ENCODE measurements at regions not wholly inside any gene's neighbourhood (a gene's known extent, or its start where the extent isn't known, plus 50 kb on each side); places are given as distances from the start of the nearest gene placed in this dataset.

DNA sequence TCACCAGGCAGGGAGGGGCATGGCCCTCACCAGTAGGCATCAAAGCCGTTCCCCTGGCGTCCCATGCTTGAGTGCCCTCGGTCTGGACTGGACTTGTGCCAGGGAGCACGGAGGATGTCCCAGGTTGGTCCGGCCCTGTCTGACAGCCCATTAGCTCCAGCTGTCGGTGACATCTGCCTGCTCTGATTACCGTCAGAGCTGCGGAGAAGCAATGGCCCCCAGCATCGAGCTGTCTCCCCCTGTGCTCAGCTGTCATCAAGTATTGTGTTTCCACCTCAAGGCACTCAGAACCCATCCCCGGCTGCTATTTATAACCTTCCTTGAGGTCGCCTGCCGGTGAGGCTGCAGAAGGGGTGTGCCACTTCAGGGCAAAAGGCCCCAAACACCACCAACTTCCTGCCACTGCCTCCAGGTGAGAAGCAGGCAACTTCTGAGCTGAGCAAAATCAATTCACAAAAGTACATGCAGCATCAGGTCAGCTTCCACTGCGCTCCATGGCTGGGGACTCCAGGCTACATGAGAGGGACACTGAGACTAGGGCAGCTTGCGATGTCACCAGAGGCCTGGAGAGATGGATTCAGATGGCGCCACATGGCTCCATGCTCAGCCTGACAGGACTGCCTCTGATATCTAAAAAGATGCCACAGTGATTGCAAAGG lies 142.7 kb downstream of the C5orf15 start:
- H3K27ac ChIP-seq: no peak overlapping the region; a peak in 1 of 22 replicates
- TF ChIP-seq Cebpa-rat (IDR thresholded peaks at IDR 0.05): no peak
- peaks cover 43 to 100% (median 92%) of the 10 kb centered on the region in 10 experiments for H3K4me1 ChIP-seq
- H3K4me2 ChIP-seq: peak overlapping the region; percentile 44 to 98 (median 81)
- H3K9me3 ChIP-seq (replicated peaks in 1 of 11): no peaks in the 10 kb centered on the region
- no peak overlapping the region; a peak in 1 of 22 replicates for H3K9ac ChIP-seq
- no peaks in the 10 kb centered on the region for H4K20me1 ChIP-seq
- no peaks in the 10 kb centered on the region for H3K36me3 ChIP-seq
- H3K4me3 ChIP-seq: 0 out of 20 replicates have a peak overlapping the region, but pooled peaks of 1 of the 10 experiments have one; percentile 2
- no peaks in the 10 kb centered on the region; a peak in 1 of 22 replicates for H3K27me3 ChIP-seq

DNA sequence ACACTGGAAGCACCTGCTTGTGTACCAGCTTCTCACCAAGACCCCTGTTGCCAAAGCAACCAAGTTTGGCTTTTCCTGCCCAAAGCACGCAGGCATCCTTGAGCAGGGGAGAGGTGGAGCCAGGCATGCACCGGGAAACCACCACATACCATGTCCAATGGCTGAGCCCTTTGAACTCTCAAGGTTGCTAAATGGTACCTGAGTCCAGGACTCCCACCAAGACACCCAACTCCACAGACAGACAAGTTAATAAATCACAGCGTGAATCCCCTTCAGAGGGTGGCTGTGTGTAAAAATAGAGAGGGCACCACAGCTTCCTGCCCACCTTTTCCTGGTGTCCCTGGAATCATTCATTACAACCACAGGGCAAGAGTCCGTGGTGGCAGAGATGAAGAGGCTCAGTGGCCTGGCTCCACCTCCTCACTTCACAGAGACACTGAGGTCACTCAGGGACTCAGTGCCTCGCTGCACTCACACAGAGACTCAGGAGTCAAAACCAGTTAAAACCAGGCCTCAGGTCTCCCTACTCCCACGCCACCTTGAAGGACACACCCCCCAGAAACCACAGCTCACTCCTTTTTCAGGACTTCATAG lies 143.7 kb downstream of the C5orf15 start:
- Histone ChIP-seq H3K27ac (no peak overlapping the region), H4K20me1 (no peaks in the 10 kb centered on the region), H3K9ac (peak overlapping the region in 1 of 11 experiments; percentile 15; a peak in 1 of 22 replicates), H3K4me1 (peaks cover 43 to 100% (median 92%) of the 10 kb centered on the region in 10 experiments), H3K4me2 (peak overlapping the region; percentile 44 to 98 (median 81)), H3K27me3 (no peaks in the 10 kb centered on the region; a peak in 1 of 22 replicates), H3K4me3 (no peak overlapping the region), H3K36me3 (no peaks in the 10 kb centered on the region), H3K9me3 (replicated peaks in 1 of 11) (no peaks in the 10 kb centered on the region)
- no peak for TF ChIP-seq Cebpa-rat (IDR thresholded peaks at IDR 0.05)

DNA sequence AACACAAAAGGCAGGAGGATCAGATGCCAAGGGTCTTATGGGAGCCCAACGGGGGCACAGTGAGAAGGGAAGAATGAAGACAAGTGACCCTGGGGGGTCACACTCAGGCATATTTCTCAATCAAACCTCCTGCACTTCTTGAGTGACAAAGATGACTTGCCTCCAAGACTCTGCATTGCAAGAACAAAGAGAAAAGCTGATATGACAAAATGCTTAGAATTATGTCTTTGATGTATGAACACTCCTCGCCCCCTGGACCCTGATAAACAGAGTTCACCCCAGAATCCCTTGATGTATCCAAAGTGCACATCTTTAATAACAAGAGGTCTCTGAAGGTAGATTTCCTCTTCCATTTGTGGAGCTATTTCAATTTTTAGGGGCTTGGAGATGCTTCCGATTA lies 146.5 kb downstream of the C5orf15 start:
- no peaks in the 10 kb centered on the region for H3K36me3 ChIP-seq
- H3K4me3 ChIP-seq: no peak overlapping the region
- H3K9ac ChIP-seq: 0 out of 22 replicates have a peak overlapping the region, but pooled peaks of 1 of the 11 experiments have one; percentile 14
- H3K4me1 ChIP-seq: peaks cover 66 to 85% (median 81%) of the 10 kb centered on the region in 10 experiments
- H3K9me3 ChIP-seq (replicated peaks in 1 of 11): no peaks in the 10 kb centered on the region; a peak in 1 of 22 replicates
- no peaks in the 10 kb centered on the region for H3K27me3 ChIP-seq
- H3K27ac ChIP-seq: peak overlapping the region in 7 of 11 experiments; percentile 19 to 59 (median 31); a peak in 7 of 22 replicates
- TF ChIP-seq Cebpa-rat (IDR thresholded peaks at IDR 0.05): no peak
- H3K4me2 ChIP-seq: peak overlapping the region; percentile 57 to 98 (median 74); a peak in 21 of 22 replicates
- no peaks in the 10 kb centered on the region for H4K20me1 ChIP-seq

DNA sequence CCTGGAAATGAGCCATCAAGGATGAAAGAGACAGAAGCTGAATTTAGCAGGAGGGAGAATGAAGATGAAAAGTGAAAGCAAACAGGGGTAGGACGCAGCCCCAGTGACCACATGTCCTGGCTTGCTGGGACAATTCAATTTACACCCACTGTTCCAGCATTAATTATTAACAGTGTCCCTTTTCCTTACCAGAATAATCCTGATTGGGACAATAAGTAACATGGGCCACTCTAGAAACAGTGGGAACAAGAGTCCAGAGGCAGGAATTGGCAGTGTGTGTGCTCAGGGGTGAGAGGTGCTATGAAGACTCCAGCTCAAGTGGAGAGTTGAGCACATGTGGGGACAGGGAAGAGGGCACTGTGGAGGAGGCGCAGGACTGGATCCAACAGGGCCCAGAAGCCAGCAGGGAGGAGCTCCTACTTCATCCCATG lies 147.1 kb downstream of the C5orf15 start:
- no peak overlapping the region for H3K4me3 ChIP-seq
- peak overlapping the region; percentile 57 to 98 (median 74) for H3K4me2 ChIP-seq
- H3K9ac ChIP-seq: peak overlapping the region in 5 of 11 experiments; percentile 4 to 27 (median 14); a peak in 4 of 22 replicates
- H3K27ac ChIP-seq: peak overlapping the region in 9 of 11 experiments; percentile 10 to 59 (median 29); a peak in 11 of 22 replicates
- H3K9me3 ChIP-seq (replicated peaks in 1 of 11): no peaks in the 10 kb centered on the region; a peak in 1 of 22 replicates
- H3K27me3 ChIP-seq: no peaks in the 10 kb centered on the region
- no peak for TF ChIP-seq Cebpa-rat (IDR thresholded peaks at IDR 0.05)
- no peaks in the 10 kb centered on the region for H4K20me1 ChIP-seq
- H3K36me3 ChIP-seq: no peaks in the 10 kb centered on the region
- peaks cover 69 to 82% (median 76%) of the 10 kb centered on the region in 10 experiments for H3K4me1 ChIP-seq

DNA sequence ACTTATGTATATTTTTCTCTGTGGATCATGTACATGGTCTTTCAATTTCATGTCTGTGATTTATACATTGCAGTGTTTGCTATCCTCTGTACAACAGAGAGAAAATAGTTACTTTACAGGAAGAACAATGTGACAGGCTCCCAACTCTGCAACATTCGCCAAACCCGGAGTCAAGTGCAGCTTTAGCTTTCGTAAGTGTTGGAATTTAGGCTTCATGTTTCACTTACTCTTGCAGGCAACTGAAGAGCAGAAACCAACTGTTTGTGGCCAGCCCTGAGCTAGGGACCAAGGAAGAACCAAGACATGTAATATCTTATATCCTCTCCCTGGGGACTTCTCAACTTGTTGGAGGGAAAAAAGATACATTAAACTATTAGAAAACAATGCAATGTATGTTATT lies 147.9 kb downstream of the C5orf15 start:
- Histone ChIP-seq H3K9me3 (replicated peaks in 1 of 11) (no peaks in the 10 kb centered on the region; a peak in 1 of 22 replicates), H3K27ac (peak overlapping the region in 2 of 11 experiments; percentile 32 to 44; a peak in 3 of 22 replicates), H3K4me1 (peaks cover 61 to 75% (median 68%) of the 10 kb centered on the region in 10 experiments), H3K4me3 (no peak overlapping the region), H3K4me2 (peak overlapping the region; percentile 57 to 98 (median 74)), H3K36me3 (no peaks in the 10 kb centered on the region), H3K27me3 (no peaks in the 10 kb centered on the region), H3K9ac (peak overlapping the region in 1 of 11 experiments; percentile 26; a peak in 1 of 22 replicates), H4K20me1 (no peaks in the 10 kb centered on the region)
- no peak for TF ChIP-seq Cebpa-rat (IDR thresholded peaks at IDR 0.05)

DNA sequence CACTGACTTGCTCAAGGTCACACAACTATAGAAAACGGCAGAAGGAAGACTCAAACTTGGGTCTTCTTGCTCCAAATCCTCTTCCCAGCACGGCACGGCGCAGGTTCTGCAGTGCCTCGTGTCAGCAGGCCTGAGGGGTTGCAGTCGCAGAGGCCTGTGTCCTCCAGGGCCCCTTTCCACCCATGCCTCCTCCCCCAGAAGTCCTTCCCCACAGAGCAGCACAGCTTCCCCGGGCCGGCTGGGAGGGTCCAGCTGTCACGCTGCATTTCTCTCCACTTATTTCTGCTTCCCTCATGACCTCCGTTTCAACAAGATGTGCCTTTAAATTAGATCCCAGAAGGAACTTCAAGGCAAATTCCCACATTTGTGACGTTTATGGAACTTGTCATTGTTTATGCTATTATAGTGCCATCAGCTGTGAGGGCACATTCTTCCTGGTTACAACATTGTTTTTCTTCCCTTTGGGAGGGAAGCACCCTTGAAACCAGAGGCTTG lies 148.4 kb downstream of the C5orf15 start:
- peak overlapping the region; percentile 57 to 98 (median 74) for H3K4me2 ChIP-seq
- H3K4me1 ChIP-seq: peaks cover 56 to 70% (median 63%) of the 10 kb centered on the region in 10 experiments
- peak overlapping the region in 2 of 11 experiments; percentile 32 to 44; a peak in 2 of 22 replicates for H3K27ac ChIP-seq
- H3K27me3 ChIP-seq: no peaks in the 10 kb centered on the region
- no peak for TF ChIP-seq Cebpa-rat (IDR thresholded peaks at IDR 0.05)
- no peaks in the 10 kb centered on the region; a peak in 1 of 22 replicates for H3K9me3 ChIP-seq (replicated peaks in 1 of 11)
- H3K9ac ChIP-seq: no peak overlapping the region; a peak in 1 of 22 replicates
- no peaks in the 10 kb centered on the region for H4K20me1 ChIP-seq
- no peak overlapping the region for H3K4me3 ChIP-seq
- H3K36me3 ChIP-seq: no peaks in the 10 kb centered on the region

DNA sequence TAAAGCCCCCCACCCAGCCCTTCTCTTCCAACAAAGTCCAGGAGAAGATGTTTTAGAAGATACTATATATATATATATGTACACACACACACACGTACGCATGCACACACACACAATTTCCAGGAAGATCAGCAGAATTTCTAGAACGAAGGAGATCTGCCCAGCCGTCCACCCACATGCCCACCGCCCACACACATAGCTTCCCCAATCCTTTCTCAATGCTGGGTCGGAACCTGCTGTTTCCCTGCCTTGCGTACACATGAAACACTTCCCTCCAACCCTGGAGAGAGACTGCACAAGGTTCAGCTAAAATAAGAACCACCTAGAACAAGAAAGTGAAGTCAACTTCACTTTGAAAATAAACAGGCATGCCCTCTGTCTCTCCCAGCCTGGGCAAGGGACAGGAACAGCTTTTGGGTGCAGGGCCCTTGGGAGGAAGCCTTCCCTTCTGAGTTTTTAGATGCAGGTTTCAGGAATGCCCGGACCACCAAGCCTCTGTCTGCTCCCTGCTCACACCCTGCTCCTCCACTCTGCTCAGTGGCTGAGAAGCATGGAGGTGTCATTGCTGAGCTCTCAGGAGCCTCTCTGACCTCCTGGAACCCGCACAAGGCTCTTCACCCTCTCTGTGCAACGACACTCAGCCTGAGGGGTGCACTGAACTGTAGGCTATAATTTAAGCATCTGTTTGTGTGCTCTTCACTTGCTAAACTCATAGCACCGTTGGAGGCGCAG lies 149.4 kb downstream of the C5orf15 start:
- H3K9me3 ChIP-seq (replicated peaks in 1 of 11): no peaks in the 10 kb centered on the region; a peak in 1 of 22 replicates
- H3K4me1 ChIP-seq: peaks cover 46 to 63% (median 55%) of the 10 kb centered on the region in 10 experiments
- H3K4me3 ChIP-seq: no peak overlapping the region
- no peaks in the 10 kb centered on the region for H3K27me3 ChIP-seq
- H3K4me2 ChIP-seq: peak overlapping the region in 10 of 11 experiments; percentile 23 to 80 (median 72); a peak in 16 of 22 replicates
- H4K20me1 ChIP-seq: no peaks in the 10 kb centered on the region
- 0 out of 22 replicates have a peak overlapping the region, but pooled peaks of 1 of the 11 experiments have one; percentile 20 for H3K9ac ChIP-seq
- H3K27ac ChIP-seq: no peak overlapping the region
- no peak for TF ChIP-seq Cebpa-rat (IDR thresholded peaks at IDR 0.05)
- no peaks in the 10 kb centered on the region for H3K36me3 ChIP-seq

DNA sequence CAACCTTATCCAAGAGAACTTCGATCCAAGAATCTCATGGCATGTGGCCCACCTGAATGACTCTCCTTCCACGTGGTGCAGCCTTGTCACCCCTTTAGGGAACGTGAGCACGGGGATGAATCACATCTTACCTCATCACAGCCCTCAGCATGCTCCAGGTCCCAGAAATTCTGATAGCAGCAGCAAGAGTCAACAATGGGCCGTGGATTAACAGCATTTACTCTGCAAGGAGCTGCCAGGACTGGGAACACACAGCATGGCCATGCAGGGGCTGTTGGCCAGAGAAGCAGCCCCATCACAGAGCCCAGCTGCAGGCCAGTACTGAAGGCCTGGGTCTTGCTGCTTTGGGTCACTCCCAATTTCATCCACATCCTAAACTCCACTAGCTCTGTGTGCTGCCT lies 150.4 kb downstream of the C5orf15 start:
- no peak for TF ChIP-seq Cebpa-rat (IDR thresholded peaks at IDR 0.05)
- H3K4me1 ChIP-seq: peaks cover 36 to 63% (median 45%) of the 10 kb centered on the region in 10 experiments

More for the DNA sequence above, 150.4 kb downstream of the C5orf15 start:
- Histone ChIP-seq H3K4me3 (no peak overlapping the region), H3K9ac (no peak overlapping the region), H3K27me3 (no peaks in the 10 kb centered on the region), H3K9me3 (replicated peaks in 1 of 11) (no peaks in the 10 kb centered on the region; a peak in 1 of 22 replicates), H3K4me2 (peak overlapping the region in 3 of 11 experiments; percentile 71 to 80 (median 72); a peak in 6 of 22 replicates), H3K27ac (no peak overlapping the region; a peak in 1 of 22 replicates), H4K20me1 (no peaks in the 10 kb centered on the region), H3K36me3 (no peaks in the 10 kb centered on the region)

Measured in BLaER1 treated with 17β-estradiol and CSF1 and Interleukin-3, amounts not matched to agents 10 nM and 100 nM (cell line).